ENCODE measurements at regions not wholly inside any gene's neighbourhood (a gene's known extent, or its start where the extent isn't known, plus 50 kb on each side); places are given as distances from the start of the nearest gene placed in this dataset.

DNA sequence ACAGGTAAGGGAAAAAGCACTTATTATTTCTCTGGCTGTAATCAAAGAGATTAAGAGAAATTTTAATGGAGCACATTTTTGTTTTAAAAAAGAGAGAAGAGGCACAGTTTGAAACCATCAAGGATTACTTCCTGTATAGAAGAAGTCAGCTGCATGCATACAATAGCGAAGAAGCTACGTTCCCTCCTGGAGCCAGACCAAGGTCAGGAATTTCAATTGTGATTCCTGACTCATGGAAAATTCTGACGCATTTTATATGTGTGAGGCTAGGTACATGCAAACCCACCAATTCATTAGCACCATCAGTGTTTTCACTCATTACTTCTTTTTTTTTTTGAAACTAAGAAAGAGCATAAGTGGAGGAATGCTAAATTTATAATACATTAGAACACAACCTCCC lies 232.7 kb upstream of the SGK1 start:
- no peaks in the 10 kb centered on the region for H3K36me3 ChIP-seq
- intact Hi-C loops (cut with DNase I; ENCODE audit: low total_unique reads) (no loop called here), in situ Hi-C loops (cut with MboI; ENCODE audit: low pct_ligation_motif_present in 1 of 4, low pct_unique_long_range_greater_than_20kb in 1 of 4, low sequenced_read_pairs in 3 of 4) (no loop called here)
- no peaks in the 10 kb centered on the region for H3K9me3 ChIP-seq
- no peaks in the 10 kb centered on the region for H3K4me1 ChIP-seq
- 59 to 73% methylated on average over 3 of the region's 3 CpGs for WGBS, 2 donors (ENCODE audit: low coverage in 1 of 2)
- no peak overlapping the region for H3K4me3 ChIP-seq
- H3K27ac ChIP-seq: no peak overlapping the region
- TF ChIP-seq POLR2A (IDR thresholded peaks at IDR 0.05) (no peak), POLR2AphosphoS5 (IDR thresholded peaks at IDR 0.05) (no peak), EP300 (IDR thresholded peaks at IDR 0.05; ENCODE audit: low read depth) (no peak)
- TF ChIP-seq, protein P1, sequence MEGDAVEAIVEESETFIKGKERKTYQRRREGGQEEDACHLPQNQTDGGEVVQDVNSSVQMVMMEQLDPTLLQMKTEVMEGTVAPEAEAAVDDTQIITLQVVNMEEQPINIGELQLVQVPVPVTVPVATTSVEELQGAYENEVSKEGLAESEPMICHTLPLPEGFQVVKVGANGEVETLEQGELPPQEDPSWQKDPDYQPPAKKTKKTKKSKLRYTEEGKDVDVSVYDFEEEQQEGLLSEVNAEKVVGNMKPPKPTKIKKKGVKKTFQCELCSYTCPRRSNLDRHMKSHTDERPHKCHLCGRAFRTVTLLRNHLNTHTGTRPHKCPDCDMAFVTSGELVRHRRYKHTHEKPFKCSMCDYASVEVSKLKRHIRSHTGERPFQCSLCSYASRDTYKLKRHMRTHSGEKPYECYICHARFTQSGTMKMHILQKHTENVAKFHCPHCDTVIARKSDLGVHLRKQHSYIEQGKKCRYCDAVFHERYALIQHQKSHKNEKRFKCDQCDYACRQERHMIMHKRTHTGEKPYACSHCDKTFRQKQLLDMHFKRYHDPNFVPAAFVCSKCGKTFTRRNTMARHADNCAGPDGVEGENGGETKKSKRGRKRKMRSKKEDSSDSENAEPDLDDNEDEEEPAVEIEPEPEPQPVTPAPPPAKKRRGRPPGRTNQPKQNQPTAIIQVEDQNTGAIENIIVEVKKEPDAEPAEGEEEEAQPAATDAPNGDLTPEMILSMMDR (IDR thresholded peaks at IDR 0.05): no peak
- no peaks in the 10 kb centered on the region for H3K27me3 ChIP-seq
- no peak for DNase-seq

DNA sequence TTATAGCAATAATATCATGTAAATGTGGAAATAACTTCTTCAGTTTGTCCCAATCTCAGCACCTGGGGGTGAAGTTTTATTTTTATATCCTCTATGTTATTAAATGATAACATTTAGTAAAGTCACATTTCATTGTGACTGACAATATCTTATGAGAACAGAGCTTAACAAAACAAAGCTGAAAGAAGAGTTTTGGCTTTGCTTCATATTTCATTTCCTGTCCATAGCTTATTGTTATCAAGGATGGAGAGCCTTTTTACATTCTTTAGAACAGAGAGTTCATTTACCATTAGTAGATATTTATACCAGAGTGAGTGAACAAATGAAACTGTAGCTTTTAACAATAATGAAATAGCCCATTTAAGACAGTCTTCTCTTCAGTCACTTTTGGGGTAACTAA lies 231.9 kb upstream of the SGK1 start:
- TF ChIP-seq, protein P1 (IDR thresholded peaks at IDR 0.05): no peak
- no peak for TF ChIP-seq POLR2AphosphoS5 (IDR thresholded peaks at IDR 0.05)
- no peak for TF ChIP-seq EP300 (IDR thresholded peaks at IDR 0.05; ENCODE audit: low read depth)
- no peak for TF ChIP-seq POLR2A (IDR thresholded peaks at IDR 0.05)
- no peaks in the 10 kb centered on the region for H3K27me3 ChIP-seq
- no peaks in the 10 kb centered on the region for H3K4me1 ChIP-seq
- no peak overlapping the region for H3K27ac ChIP-seq
- intact Hi-C loops (cut with DNase I; ENCODE audit: low total_unique reads) (no loop called here), in situ Hi-C loops (cut with MboI; ENCODE audit: low pct_ligation_motif_present in 1 of 4, low pct_unique_long_range_greater_than_20kb in 1 of 4, low sequenced_read_pairs in 3 of 4) (no loop called here)
- DNase-seq: no peak
- no peaks in the 10 kb centered on the region for H3K36me3 ChIP-seq
- H3K9me3 ChIP-seq: no peaks in the 10 kb centered on the region
- H3K4me3 ChIP-seq: no peak overlapping the region

DNA sequence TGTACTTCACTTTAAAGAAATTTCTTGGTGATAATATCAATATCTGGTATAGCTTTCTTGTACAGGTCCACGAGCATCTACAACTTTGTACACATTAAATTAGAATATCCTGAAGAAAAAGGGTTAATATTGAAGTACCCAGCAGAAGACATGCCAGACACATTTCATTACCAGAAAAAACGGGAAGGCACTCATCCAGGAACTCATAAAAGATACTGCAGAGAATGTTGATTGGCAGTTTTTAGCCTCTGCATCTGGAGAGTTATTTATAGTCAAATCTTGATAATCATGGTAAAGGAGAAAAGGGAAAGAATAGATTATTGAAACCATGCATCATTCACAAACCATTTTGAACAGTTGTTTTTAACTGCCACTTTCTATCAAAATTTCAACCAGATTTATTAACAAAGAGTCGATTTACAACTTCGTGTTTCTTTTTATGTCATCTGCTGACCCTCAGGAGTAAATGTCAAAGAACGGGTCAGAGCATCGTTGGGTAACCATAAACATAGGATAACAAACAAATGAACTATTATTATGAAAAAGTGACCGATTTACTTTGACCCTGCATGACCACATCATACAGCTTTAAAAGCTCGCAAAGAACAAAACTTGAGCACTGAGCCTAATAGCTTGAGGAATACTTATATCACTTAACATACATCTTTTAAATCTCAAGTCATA lies 229.2 kb upstream of the SGK1 start:
- Histone ChIP-seq H3K4me1 (no peaks in the 10 kb centered on the region), H3K4me3 (no peak overlapping the region), H3K9me3 (no peaks in the 10 kb centered on the region), H3K27ac (no peak overlapping the region), H3K36me3 (no peaks in the 10 kb centered on the region), H3K27me3 (no peaks in the 10 kb centered on the region)
- 54 to 57% methylated on average over 6 to 8 of the region's 8 CpGs for WGBS, 2 donors (ENCODE audit: low coverage in 1 of 2)
- in situ Hi-C loops (cut with MboI; ENCODE audit: low pct_ligation_motif_present in 1 of 4, low pct_unique_long_range_greater_than_20kb in 1 of 4, low sequenced_read_pairs in 3 of 4): no loop called here
- TF ChIP-seq, protein P1 (IDR thresholded peaks at IDR 0.05): no peak
- TF ChIP-seq POLR2A (IDR thresholded peaks at IDR 0.05): no peak
- intact Hi-C loops (cut with DNase I; ENCODE audit: low total_unique reads): no loop called here
- DNase-seq: no peak

DNA sequence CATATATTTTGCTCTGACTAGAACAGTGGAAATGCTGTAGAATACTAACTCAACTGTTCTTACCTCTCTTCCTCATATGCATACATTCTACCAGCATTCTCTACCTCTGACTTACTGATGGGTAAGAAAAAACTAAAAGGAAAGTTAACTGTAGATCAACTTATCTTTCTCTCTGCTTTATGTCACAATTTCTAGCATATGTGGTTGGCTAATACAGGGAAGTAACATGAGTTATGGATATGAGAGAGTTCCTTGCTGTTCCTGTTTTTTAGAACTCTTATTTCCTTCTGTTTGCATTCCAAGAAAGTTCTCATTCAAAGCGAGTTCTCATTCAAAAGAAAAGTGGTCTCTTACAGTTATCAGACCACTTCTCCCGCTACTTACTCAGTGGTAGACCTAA lies 226.8 kb upstream of the SGK1 start:
- intact Hi-C loops (cut with DNase I; ENCODE audit: low total_unique reads): no loop called here
- Histone ChIP-seq H3K4me1 (no peaks in the 10 kb centered on the region), H3K36me3 (no peaks in the 10 kb centered on the region), H3K27me3 (no peaks in the 10 kb centered on the region), H3K9me3 (no peaks in the 10 kb centered on the region), H3K4me3 (no peak overlapping the region), H3K27ac (no peak overlapping the region)
- TF ChIP-seq POLR2AphosphoS5 (IDR thresholded peaks at IDR 0.05) (no peak), EP300 (IDR thresholded peaks at IDR 0.05; ENCODE audit: low read depth) (no peak), POLR2A (IDR thresholded peaks at IDR 0.05) (no peak)
- TF ChIP-seq, protein P1 (IDR thresholded peaks at IDR 0.05): no peak
- WGBS, 2 donors (ENCODE audit: low coverage in 1 of 2): 78% methylated on average over 2 of the region's 2 CpGs; no CpG with 5 or more reads in 1 of the 2 donors
- in situ Hi-C loops (cut with MboI; ENCODE audit: low pct_ligation_motif_present in 1 of 4, low pct_unique_long_range_greater_than_20kb in 1 of 4, low sequenced_read_pairs in 3 of 4): no loop called here
- no peak for DNase-seq

Data from transverse colon (tissue), 4 donors.